ENCODE measurements at regions not wholly inside any gene's neighbourhood (a gene's known extent, or its start where the extent isn't known, plus 50 kb on each side); places are given as distances from the start of the nearest gene placed in this dataset.

GRCh38 chr2:185066128-185066527 lies 467.8 kb downstream of the ZNF804A start:
- Histone ChIP-seq H3K27ac (ENCODE audit: low read depth, low read length) (no peak overlapping the region), H2BK120ac (replicated peaks; ENCODE audit: low read depth, low read length) (no peak overlapping the region), H3K79me1 (ENCODE audit: low read depth, low read length) (no peaks in the 10 kb centered on the region), H4K8ac (ENCODE audit: extremely low read depth, insufficient read depth, low read length) (no peak overlapping the region), H3K79me2 (ENCODE audit: control insufficient read depth in 1 of 2, insufficient read depth in 2 of 2, low read length in 2 of 2) (no peaks in the 10 kb centered on the region), H4K5ac (ENCODE audit: insufficient read length, low read depth, low read length) (no peak overlapping the region), H2BK12ac (ENCODE audit: low read depth, low read length) (no peak overlapping the region), H4K91ac (replicated peaks; ENCODE audit: insufficient read length, low read length) (no peak overlapping the region), H3K27me3 (replicated peaks in 1 of 4; ENCODE audit: control insufficient read depth in 3 of 4, extremely low read depth in 1 of 4, insufficient read depth in 3 of 4, low read length in 3 of 4) (no peaks in the 10 kb centered on the region), H2AFZ (ENCODE audit: low read length) (no peak overlapping the region), H2BK20ac (ENCODE audit: low read length) (no peak overlapping the region), H3K4me1 (replicated peaks in 1 of 4; ENCODE audit: control insufficient read depth in 3 of 4, insufficient read depth in 4 of 4, low read length in 3 of 4) (no peaks in the 10 kb centered on the region), H3K36me3 (ENCODE audit: control insufficient read depth in 2 of 4, insufficient read depth in 4 of 4, low read length in 3 of 4) (no peaks in the 10 kb centered on the region), H3K14ac (ENCODE audit: insufficient read length) (no peak overlapping the region), H3K23ac (ENCODE audit: insufficient read length) (no peak overlapping the region), H3K18ac (ENCODE audit: extremely low read depth, low read length) (no peak overlapping the region), H3K9me3 (ENCODE audit: insufficient read depth in 2 of 2, low read depth in 1 of 2, low read length in 1 of 2) (no peaks in the 10 kb centered on the region), H3K4me2 (ENCODE audit: insufficient read depth in 1 of 2, low read depth in 2 of 2, low read length in 2 of 2) (no peak overlapping the region), H3K23me2 (ENCODE audit: low read depth, low read length) (no peaks in the 10 kb centered on the region), H2AK5ac (ENCODE audit: low read depth, low read length) (no peak overlapping the region), H2BK15ac (ENCODE audit: low read length) (no peak overlapping the region), H3K56ac (replicated peaks; ENCODE audit: insufficient read length, low read depth, low read length) (no peak overlapping the region), H3K4ac (replicated peaks; ENCODE audit: insufficient read length, low read depth, low read length) (no peak overlapping the region), H3K9ac (replicated peaks in 1 of 4; ENCODE audit: extremely low read depth in 1 of 4, low read depth in 3 of 4, low read length in 3 of 4) (no peak overlapping the region), H3K4me3 (ENCODE audit: extremely low read depth in 1 of 4, insufficient read depth in 2 of 4, low read depth in 3 of 4, low read length in 4 of 4) (no peak overlapping the region), H4K20me1 (replicated peaks in 1 of 2; ENCODE audit: control insufficient read depth in 1 of 2, insufficient read depth in 2 of 2, low read length in 2 of 2) (no peaks in the 10 kb centered on the region), H2BK5ac (ENCODE audit: low read depth, low read length) (no peak overlapping the region)
- DNase-seq (ENCODE audit: low read depth in 1 of 2, low spot score in 2 of 2) (no peak), FAIRE-seq (no peak)
- ChIA-PET CTCF (ENCODE audit: partially characterized antibody) (no interaction called here), POLR2A (ENCODE audit: partially characterized antibody) (no interaction called here)
- TF ChIP-seq MAX (IDR thresholded peaks at IDR 0.05) (no peak), RXRA (IDR thresholded peaks at IDR 0.05; ENCODE audit: insufficient read depth, low read depth, low read length) (no peak), TEAD4 (IDR thresholded peaks at IDR 0.05; ENCODE audit: low read depth, low read length) (no peak), USF2 (IDR thresholded peaks at IDR 0.05; ENCODE audit: low read length) (no peak), SP4 (IDR thresholded peaks at IDR 0.05; ENCODE audit: low read length) (no peak), PHF8 (conservative IDR thresholded peaks at IDR 0.05; ENCODE audit: low read depth, low read length) (no peak), KDM1A (IDR thresholded peaks at IDR 0.05; ENCODE audit: borderline replicate concordance, low read length) (no peak), TBP (IDR thresholded peaks at IDR 0.05; ENCODE audit: low read depth, low read length) (no peak)
- 84% methylated on average over 1 of the region's 1 CpG; no CpG with 5 or more reads in 1 of the 2 experiments for WGBS, 2 experiments (ENCODE audit: extremely low coverage in 1 of 2, insufficient coverage in 1 of 2, insufficient read length in 1 of 2, insufficient replicate concordance in 2 of 2, low coverage in 1 of 2, low lambda C conversion rate in 2 of 2, missing lambda C conversion rate in 1 of 2)

Data from H1 (cell line).